ENCODE measurements at regions not wholly inside any gene's neighbourhood (a gene's known extent, or its start where the extent isn't known, plus 50 kb on each side); places are given as distances from the start of the nearest gene placed in this dataset.

- no peak for TF ChIP-seq POLR2AphosphoS5 (IDR thresholded peaks at IDR 0.05; ENCODE audit: borderline replicate concordance, low read depth, low read length)
- TF ChIP-seq FOXP2 (optimal IDR thresholded peaks at IDR 0.05; ENCODE audit: control extremely low read depth, extremely low read length, insufficient read depth): no peak
- no peak for TF ChIP-seq EZH2 (IDR thresholded peaks at IDR 0.05)
Observed at GRCh38 chr7:91348711-91349110, 84.5 kb downstream of the FZD1 start.

All from SK-N-MC (cell line).